HEK293T (cell line): ENCODE measurements at regions not wholly inside any gene's neighbourhood (a gene's known extent, or its start where the extent isn't known, plus 50 kb on each side); places are given as distances from the start of the nearest gene placed in this dataset.

Experiments
- CTBP1 ChIP-seq: fragments of 450-650 bp; IDR thresholded peaks from 2 replicates; pipeline ENCODE4 v1.6.1; 2016; ENCODE audit warnings: borderline replicate concordance
- FOXA1 ChIP-seq: fragments of 450-650 bp; IDR thresholded peaks from 2 replicates; pipeline ENCODE4 v1.6.1; 2016; ENCODE audit warnings: mild to moderate bottlenecking
- FOXK2 ChIP-seq: fragments of 450-650 bp; IDR thresholded peaks from 2 replicates; pipeline ENCODE4 v1.6.1; 2016; ENCODE audit warnings: mild to moderate bottlenecking
- FOXM1 ChIP-seq: fragments of 450-650 bp; IDR thresholded peaks from 2 replicates; pipeline ENCODE4 v1.6.1; 2017; ENCODE audit warnings: mild to moderate bottlenecking, borderline replicate concordance
- HDGF ChIP-seq: fragments of 450-650 bp; IDR thresholded peaks from 2 replicates; pipeline ENCODE4 v1.6.1; 2017; ENCODE audit warnings: antibody characterized with exemption, borderline replicate concordance
- NFRKB ChIP-seq: fragments of 450-650 bp; IDR thresholded peaks from 2 replicates; pipeline ENCODE4 v1.6.1; 2016; ENCODE audit warnings: mild to moderate bottlenecking, moderate library complexity
- PKNOX1 ChIP-seq: fragments of 450-650 bp; IDR thresholded peaks from 2 replicates; pipeline ENCODE4 v1.6.1; 2016
- SP1 ChIP-seq: fragments of 450-650 bp; IDR thresholded peaks from 2 replicates; pipeline ENCODE4 v1.6.1; 2017
- SUZ12 ChIP-seq: fragments of 450-650 bp; IDR thresholded peaks from 2 replicates; pipeline ENCODE4 v1.6.1; 2016; ENCODE audit warnings: mild to moderate bottlenecking
- TARDBP ChIP-seq: fragments of 450-650 bp; IDR thresholded peaks from 2 replicates; pipeline ENCODE4 v1.6.1; 2016
- ZNF384 ChIP-seq: fragments of 450-650 bp; IDR thresholded peaks from 2 replicates; pipeline ENCODE4 v1.6.1; 2016

DNA sequence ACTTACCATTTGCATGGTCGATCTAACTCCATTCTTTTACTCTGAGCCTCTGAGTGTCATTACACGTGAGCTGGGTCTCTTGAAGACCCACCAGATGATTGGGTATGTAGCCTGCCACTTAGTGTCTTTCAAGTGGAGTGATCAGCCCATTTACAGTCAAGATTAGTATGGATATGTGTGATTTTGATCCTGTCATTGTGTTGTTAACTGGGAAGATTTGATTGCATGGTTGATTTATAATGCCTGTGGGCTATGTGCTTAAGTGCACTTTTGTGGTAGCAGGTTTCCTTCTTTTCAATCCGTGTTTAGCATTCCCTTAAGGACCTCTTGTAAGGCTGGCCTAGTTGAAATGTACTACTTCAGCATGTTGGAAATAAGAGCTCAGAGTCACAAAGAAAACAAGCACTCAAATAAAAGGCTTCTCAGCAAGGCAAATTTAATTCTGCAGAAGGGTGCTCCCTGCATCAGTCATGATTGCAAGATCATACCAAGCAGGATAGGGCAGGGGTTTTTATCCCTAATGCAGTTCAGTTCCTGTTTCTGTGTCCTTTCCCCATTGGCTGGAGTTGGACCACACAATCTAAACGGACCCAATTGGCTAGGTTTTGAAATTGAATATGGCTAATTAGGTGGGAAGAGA lies 230.7 kb upstream of the SYT4 start:
- TF ChIP-seq SUZ12, result no peak
- TF ChIP-seq PKNOX1, result no peak
- TF ChIP-seq FOXM1, result no peak
- TF ChIP-seq FOXK2, result no peak
- TF ChIP-seq FOXA1, result no peak
- TF ChIP-seq HDGF, result no peak
- TF ChIP-seq CTBP1, result no peak
- no peak for TF ChIP-seq TARDBP
- no peak for TF ChIP-seq NFRKB
- TF ChIP-seq SP1, result no peak
- TF ChIP-seq ZNF384, result no peak
